ENCODE measurements at regions not wholly inside any gene's neighbourhood (a gene's known extent, or its start where the extent isn't known, plus 50 kb on each side); places are given as distances from the start of the nearest gene placed in this dataset.

DNA sequence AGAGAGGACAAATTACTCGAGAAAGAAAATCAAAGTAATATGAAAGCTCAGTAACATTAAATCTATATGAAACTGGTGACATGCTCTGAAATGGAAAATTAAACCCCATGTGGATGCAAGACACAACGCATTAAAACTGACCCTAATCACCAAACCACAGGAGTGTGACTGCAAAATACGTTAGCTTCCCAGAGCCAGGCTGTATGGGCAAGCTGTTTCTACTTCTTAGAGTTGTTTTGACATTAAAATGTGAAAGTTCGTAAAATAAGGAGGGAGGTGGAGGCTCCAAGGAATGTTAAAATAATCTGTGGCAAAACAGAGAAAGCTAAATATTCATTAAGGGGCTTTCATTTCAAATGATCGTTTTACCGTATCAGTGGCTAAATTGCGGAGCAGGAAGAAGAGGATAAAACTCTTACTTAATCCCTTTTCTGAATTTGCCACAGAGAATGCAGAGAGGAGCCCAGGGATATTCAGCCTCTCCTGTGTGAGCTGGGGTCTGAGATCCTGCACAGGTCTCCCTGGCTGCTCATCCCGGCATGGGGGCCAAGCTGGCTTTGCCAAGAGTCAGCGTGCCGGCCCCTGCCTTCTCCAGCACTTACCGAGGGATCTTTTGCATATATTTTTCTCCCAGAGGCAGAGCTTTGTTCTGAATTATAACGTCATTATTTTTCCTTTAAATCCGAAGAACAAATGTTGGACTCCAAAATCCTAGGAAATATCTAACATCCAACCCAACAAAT, 239.8 kb upstream of the THBS1 start:
- TF ChIP-seq, protein P1, sequence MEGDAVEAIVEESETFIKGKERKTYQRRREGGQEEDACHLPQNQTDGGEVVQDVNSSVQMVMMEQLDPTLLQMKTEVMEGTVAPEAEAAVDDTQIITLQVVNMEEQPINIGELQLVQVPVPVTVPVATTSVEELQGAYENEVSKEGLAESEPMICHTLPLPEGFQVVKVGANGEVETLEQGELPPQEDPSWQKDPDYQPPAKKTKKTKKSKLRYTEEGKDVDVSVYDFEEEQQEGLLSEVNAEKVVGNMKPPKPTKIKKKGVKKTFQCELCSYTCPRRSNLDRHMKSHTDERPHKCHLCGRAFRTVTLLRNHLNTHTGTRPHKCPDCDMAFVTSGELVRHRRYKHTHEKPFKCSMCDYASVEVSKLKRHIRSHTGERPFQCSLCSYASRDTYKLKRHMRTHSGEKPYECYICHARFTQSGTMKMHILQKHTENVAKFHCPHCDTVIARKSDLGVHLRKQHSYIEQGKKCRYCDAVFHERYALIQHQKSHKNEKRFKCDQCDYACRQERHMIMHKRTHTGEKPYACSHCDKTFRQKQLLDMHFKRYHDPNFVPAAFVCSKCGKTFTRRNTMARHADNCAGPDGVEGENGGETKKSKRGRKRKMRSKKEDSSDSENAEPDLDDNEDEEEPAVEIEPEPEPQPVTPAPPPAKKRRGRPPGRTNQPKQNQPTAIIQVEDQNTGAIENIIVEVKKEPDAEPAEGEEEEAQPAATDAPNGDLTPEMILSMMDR (IDR thresholded peaks at IDR 0.05; ENCODE audit: low read depth, low read length): no peak
- in situ Hi-C loops (cut with HindIII; ENCODE audit: low sequenced_read_pairs): no loop called here
- no peak overlapping the region for H3K4me3 ChIP-seq (ENCODE audit: low read depth, low read length)
- DNase-seq (ENCODE audit: low read depth, low spot score): no peak

DNA sequence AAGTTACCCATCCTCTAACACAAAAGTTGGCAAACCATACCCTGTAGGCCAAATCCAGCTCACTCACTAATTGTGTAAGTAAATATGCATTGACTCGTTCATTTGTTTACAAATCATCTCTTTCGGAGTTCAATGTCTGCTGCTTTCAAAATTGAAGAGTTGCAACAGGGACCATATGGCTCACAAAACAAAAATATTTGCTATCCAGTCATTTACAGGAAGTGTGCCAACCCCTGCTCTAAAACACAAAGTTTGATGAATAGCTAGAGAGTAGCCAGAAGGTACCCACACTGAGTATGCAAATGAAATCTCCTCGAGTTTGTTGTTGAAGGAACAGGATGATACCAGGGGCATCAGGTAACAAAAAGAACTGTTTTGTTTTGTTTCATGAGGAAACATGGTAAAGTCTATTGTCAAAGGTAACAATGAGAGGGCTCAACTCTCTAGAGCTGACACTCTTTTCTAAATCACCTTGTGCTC, 236.2 kb upstream of the THBS1 start:
- DNase-seq (ENCODE audit: low read depth, low spot score): no peak
- TF ChIP-seq, protein P1 (IDR thresholded peaks at IDR 0.05; ENCODE audit: low read depth, low read length): no peak
- in situ Hi-C loops (cut with HindIII; ENCODE audit: low sequenced_read_pairs): no loop called here
- no peak overlapping the region for H3K4me3 ChIP-seq (ENCODE audit: low read depth, low read length)

DNA sequence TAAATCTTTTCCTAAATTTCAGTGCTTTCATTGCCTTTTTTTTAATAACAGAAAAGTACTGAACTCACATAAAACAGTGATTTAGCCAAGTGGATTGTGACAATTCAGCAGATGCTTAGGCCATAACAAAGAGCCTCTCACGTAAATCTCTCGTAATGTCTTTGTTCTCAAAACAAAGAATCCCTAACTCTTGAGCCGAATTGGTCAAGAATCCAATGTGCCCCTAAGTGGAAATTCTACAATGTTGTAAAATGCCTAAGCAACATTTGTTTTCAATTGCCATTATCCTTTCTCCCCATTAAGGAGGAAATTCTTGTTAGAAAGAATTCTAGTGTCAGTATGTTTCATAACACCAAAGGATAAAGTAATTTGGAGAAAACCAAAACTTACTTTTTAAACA, 235.7 kb upstream of the THBS1 start:
- H3K4me3 ChIP-seq (ENCODE audit: low read depth, low read length): no peak overlapping the region
- TF ChIP-seq, protein P1 (IDR thresholded peaks at IDR 0.05; ENCODE audit: low read depth, low read length): no peak
- in situ Hi-C loops (cut with HindIII; ENCODE audit: low sequenced_read_pairs): no loop called here
- DNase-seq (ENCODE audit: low read depth, low spot score): no peak

DNA sequence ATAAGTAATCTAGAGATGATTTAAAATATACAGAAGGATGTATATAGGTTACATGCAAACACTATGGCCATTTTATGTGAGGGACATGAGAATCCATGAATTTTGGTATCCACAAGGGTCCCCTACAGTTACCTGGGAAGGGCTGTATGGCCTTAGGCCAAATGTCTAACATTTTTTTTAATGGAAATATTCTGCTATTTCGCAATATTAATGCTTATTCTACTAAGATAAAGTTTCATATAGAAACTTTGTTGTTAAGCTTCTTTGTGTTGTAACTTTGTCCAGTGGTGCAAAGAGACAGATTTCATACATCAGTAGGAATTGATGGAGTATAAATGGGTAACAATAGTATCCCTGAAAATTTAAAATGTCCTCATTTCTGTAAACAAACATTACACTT, 233.4 kb upstream of the THBS1 start:
- TF ChIP-seq, protein P1 (IDR thresholded peaks at IDR 0.05; ENCODE audit: low read depth, low read length): no peak
- no peak overlapping the region for H3K4me3 ChIP-seq (ENCODE audit: low read depth, low read length)
- in situ Hi-C loops (cut with HindIII; ENCODE audit: low sequenced_read_pairs): no loop called here

DNA sequence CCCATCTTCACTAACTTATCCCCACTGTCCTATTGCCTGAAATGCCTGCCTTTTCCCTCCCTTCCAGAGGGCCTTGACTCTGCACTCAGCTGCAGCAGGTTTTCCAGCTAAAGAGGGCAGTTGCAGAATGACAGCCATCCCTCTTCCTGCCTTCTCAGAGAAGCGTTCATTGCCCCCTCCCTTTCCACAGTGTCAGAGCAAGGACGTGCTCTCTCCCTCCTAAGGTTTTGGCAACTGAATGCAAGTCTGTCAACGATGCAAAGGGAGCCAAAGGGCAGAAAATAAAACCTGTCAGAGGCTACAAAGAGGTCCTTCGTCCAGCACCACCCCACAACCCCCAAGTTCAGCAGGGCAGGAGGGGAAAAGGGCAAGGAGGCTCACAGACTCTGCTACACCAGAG, 230.1 kb upstream of the THBS1 start:
- TF ChIP-seq, protein P1 (IDR thresholded peaks at IDR 0.05; ENCODE audit: low read depth, low read length): no peak
- H3K4me3 ChIP-seq (ENCODE audit: low read depth, low read length): no peak overlapping the region
- no peak for DNase-seq (ENCODE audit: low read depth, low spot score)
- in situ Hi-C loops (cut with HindIII; ENCODE audit: low sequenced_read_pairs): no loop called here

More for the DNA sequence above, 233.4 kb upstream of the THBS1 start:
- no peak for DNase-seq (ENCODE audit: low read depth, low spot score)

DNA sequence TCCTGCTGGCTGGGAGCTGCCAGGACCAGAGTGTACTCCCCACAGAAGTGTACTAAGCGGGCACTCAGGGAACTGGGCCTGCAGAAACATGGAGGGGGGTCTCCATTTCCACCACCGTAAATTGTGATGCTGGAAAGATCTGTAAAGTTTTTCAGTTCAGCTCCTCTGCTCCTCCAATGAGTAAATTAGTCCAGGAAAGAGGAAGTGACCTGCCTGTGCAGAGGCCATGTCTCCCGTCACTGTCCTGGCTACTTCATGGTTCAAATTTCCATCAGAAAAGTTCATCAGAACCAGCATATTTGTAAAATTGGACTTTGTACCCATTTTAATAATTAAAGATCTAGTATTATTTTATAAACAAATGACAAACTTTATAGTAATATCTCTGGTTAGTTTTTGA, 226.7 kb upstream of the THBS1 start:
- in situ Hi-C loops (cut with HindIII; ENCODE audit: low sequenced_read_pairs): no loop called here
- no peak overlapping the region for H3K4me3 ChIP-seq (ENCODE audit: low read depth, low read length)
- no peak for DNase-seq (ENCODE audit: low read depth, low spot score)
- TF ChIP-seq, protein P1 (IDR thresholded peaks at IDR 0.05; ENCODE audit: low read depth, low read length): no peak

Measured in astrocyte of the spinal cord (primary cell).